Gastroesophageal sphincter (tissue), 4 donors: ENCODE measurements at regions not wholly inside any gene's neighbourhood (a gene's known extent, or its start where the extent isn't known, plus 50 kb on each side); places are given as distances from the start of the nearest gene placed in this dataset.

Experiments
- ATAC-seq: fragments of 150-250 bp; one replicate; pipeline ENCODE4 v1.9.1; 2016; ENCODE audit warnings: mild to moderate bottlenecking, moderate library complexity
- H3K27ac ChIP-seq, 4 donors: fragments of 200-600 bp; sonication (generic) in 3 of 4; 1 replicate in 3 of 4; 2 replicates in 1 of 4; pipeline ENCODE4 v1.5.1; 2016 to 2019
- H3K27me3 ChIP-seq: fragments of 200-600 bp; sonication (generic); one replicate; pipeline ENCODE4 v1.5.1; 2019
- H3K36me3 ChIP-seq, 2 donors: fragments of 200-600 bp; sonication (generic); one replicate each; pipeline ENCODE4 v1.5.1; 2019; ENCODE audit warnings: control low read depth in 1 of 2
- H3K4me1 ChIP-seq, 3 donors: fragments of 200-600 bp; sonication (generic); 1 replicate in 2 of 3; 2 replicates in 1 of 3; pipeline ENCODE4 v1.5.1; 2016 to 2019; ENCODE audit warnings: control low read depth in 2 of 3
- H3K4me3 ChIP-seq, 2 donors: fragments of 200-600 bp; sonication (generic); one replicate each; pipeline ENCODE4 v1.5.1; 2019; ENCODE audit warnings: mild to moderate bottlenecking in 1 of 2, moderate library complexity in 1 of 2
- H3K9me3 ChIP-seq, 3 donors: fragments of 200-600 bp; sonication (generic); one replicate each; pipeline ENCODE4 v1.5.1; 2017 to 2019; ENCODE audit warnings: control low read depth in 2 of 3
- EP300 ChIP-seq: sonication (generic); formaldehyde crosslinking; IDR thresholded peaks from one replicate; pipeline ENCODE4 v1.6.1; 2017; ENCODE audit warnings: antibody characterized with exemption, mild to moderate bottlenecking
- POLR2A ChIP-seq, 2 donors: fragments of 450-650 bp; IDR thresholded peaks; one replicate each; pipeline ENCODE4 v1.6.1; 2017; ENCODE audit warnings: antibody characterized with exemption in 2 of 2, mild to moderate bottlenecking in 2 of 2, moderate library complexity in 1 of 2
- POLR2AphosphoS5 ChIP-seq: sonication (generic); formaldehyde crosslinking; IDR thresholded peaks from one replicate; pipeline ENCODE4 v1.6.1; 2017; ENCODE audit warnings: antibody characterized with exemption
- WGBS, 2 donors: methylation state at CpG; one replicate each; pipeline ENCODE4 v1.1.5; 2018; ENCODE audit warnings: low coverage in 1 of 2; 5-methylcytosine and 5-hydroxymethylcytosine counted together
- TF ChIP-seq, protein P1 (sequence below), 4 experiments: fragments of 200-600 bp in 2 of 4; fragments of 450-650 bp in 2 of 4; sonication (generic) in 1 of 4; IDR thresholded peaks; one replicate each; pipeline ENCODE4 v1.5.1; 2017 to 2019; ENCODE audit warnings: antibody characterized with exemption in 4 of 4, mild to moderate bottlenecking in 2 of 4, moderate library complexity in 2 of 4

GRCh38 chr1:199319341-199319740 is 680.5 kb downstream of the PTPRC start:
- no peak for TF ChIP-seq POLR2AphosphoS5
- TF ChIP-seq POLR2A (IDR thresholded peaks at IDR 0.05): no peak
- no peak for TF ChIP-seq EP300
- TF ChIP-seq, protein P1, sequence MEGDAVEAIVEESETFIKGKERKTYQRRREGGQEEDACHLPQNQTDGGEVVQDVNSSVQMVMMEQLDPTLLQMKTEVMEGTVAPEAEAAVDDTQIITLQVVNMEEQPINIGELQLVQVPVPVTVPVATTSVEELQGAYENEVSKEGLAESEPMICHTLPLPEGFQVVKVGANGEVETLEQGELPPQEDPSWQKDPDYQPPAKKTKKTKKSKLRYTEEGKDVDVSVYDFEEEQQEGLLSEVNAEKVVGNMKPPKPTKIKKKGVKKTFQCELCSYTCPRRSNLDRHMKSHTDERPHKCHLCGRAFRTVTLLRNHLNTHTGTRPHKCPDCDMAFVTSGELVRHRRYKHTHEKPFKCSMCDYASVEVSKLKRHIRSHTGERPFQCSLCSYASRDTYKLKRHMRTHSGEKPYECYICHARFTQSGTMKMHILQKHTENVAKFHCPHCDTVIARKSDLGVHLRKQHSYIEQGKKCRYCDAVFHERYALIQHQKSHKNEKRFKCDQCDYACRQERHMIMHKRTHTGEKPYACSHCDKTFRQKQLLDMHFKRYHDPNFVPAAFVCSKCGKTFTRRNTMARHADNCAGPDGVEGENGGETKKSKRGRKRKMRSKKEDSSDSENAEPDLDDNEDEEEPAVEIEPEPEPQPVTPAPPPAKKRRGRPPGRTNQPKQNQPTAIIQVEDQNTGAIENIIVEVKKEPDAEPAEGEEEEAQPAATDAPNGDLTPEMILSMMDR (IDR thresholded peaks at IDR 0.05): no peak
- no peaks in the 10 kb centered on the region for H3K4me1 ChIP-seq
- WGBS, 2 donors: 77 to 90% methylated on average over 3 of the region's 3 CpGs
- no peak overlapping the region for H3K27ac ChIP-seq
- no peaks in the 10 kb centered on the region for H3K9me3 ChIP-seq
- H3K36me3 ChIP-seq: no peaks in the 10 kb centered on the region
- H3K4me3 ChIP-seq: no peak overlapping the region
- H3K27me3 ChIP-seq: no peaks in the 10 kb centered on the region
- ATAC-seq: no peak

DNA sequence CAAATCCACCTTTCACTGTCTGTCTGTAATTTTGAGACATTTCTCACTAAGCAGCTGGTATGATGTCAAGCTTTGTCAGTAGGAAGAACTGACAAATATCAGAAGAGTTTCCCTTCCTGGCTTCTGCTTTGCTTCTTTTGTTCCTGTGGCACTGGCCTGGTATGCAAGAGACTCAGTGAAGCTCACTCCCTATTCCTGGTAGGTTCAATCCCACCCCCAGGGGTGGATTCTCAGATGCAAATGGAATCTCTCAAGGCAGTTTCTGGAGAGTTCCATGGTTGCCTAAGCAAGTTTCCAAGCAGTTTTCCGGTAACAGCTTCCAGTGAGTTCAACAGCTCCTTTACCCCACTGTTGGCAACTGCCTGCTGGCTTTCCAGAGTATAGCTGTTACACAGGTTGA is 683.4 kb downstream of the PTPRC start:
- 80 to 100% methylated on average over 1 of the region's 1 CpG for WGBS, 2 donors
- Histone ChIP-seq H3K4me3 (no peak overlapping the region), H3K36me3 (no peaks in the 10 kb centered on the region), H3K27ac (no peak overlapping the region), H3K27me3 (no peaks in the 10 kb centered on the region), H3K4me1 (no peaks in the 10 kb centered on the region), H3K9me3 (peaks cover 0 to 10% (median 0%) of the 10 kb centered on the region in 3 donors)
- TF ChIP-seq, protein P1 (IDR thresholded peaks at IDR 0.05): no peak
- TF ChIP-seq EP300 (no peak), POLR2A (IDR thresholded peaks at IDR 0.05) (no peak), POLR2AphosphoS5 (no peak)
- ATAC-seq: no peak

- Histone ChIP-seq H3K9me3 (no peaks in the 10 kb centered on the region), H3K4me3 (no peak overlapping the region), H3K27ac (no peak overlapping the region), H3K4me1 (peaks cover 0 to 9% (median 0%) of the 10 kb centered on the region in 3 donors), H3K27me3 (no peaks in the 10 kb centered on the region), H3K36me3 (no peaks in the 10 kb centered on the region)
- no peak for ATAC-seq
- TF ChIP-seq POLR2AphosphoS5 (no peak), EP300 (no peak), POLR2A (IDR thresholded peaks at IDR 0.05) (no peak)
- TF ChIP-seq, protein P1 (IDR thresholded peaks at IDR 0.05): no peak
- 88% methylated on average over 3 of the region's 3 CpGs; no CpG with 5 or more reads in 1 of the 2 donors for WGBS, 2 donors
Measured at GRCh38 chr1:199333180-199333579, 694.3 kb upstream of the NR5A2 start.

DNA sequence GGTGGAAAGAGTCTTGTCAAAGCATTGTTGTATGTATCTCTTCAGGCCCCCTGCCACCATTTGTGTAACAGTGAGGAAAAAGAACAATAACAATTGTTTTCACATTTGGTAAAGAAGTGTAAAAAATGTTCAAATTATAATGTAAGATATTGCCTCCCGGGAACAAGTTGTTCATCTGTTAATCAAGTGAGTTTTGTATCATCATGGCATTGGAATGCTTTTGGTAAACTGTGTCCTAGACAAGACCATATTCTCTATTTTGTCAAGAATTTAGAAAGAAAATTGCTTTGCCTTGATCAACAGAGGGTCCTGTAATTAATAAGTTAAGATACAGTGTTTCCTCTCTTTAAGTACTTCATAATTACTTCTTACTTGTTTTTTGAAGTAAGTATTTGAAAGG is 692.0 kb upstream of the NR5A2 start:
- H3K36me3 ChIP-seq: no peaks in the 10 kb centered on the region
- no peak for ATAC-seq
- TF ChIP-seq POLR2A (IDR thresholded peaks at IDR 0.05): no peak
- TF ChIP-seq, protein P1 (IDR thresholded peaks at IDR 0.05): no peak
- H3K4me1 ChIP-seq: peaks cover 0 to 9% (median 0%) of the 10 kb centered on the region in 3 donors
- H3K27ac ChIP-seq: no peak overlapping the region
- 24 to 29% methylated on average over 1 of the region's 1 CpG for WGBS, 2 donors
- H3K27me3 ChIP-seq: no peaks in the 10 kb centered on the region
- no peak overlapping the region for H3K4me3 ChIP-seq
- H3K9me3 ChIP-seq: no peaks in the 10 kb centered on the region

- TF ChIP-seq, protein P1 (IDR thresholded peaks at IDR 0.05): no peak
- TF ChIP-seq POLR2AphosphoS5 (no peak), EP300 (no peak), POLR2A (IDR thresholded peaks at IDR 0.05) (no peak)
- H3K27ac ChIP-seq: no peak overlapping the region
Measured at GRCh38 chr1:199336745-199337640, 690.5 kb upstream of the NR5A2 start.

More at GRCh38 chr1:199336745-199337640, 690.5 kb upstream of the NR5A2 start:
- no peak overlapping the region for H3K4me3 ChIP-seq
- no peak for ATAC-seq
- no peaks in the 10 kb centered on the region for H3K36me3 ChIP-seq
- WGBS, 2 donors: 80 to 100% methylated on average over 1 of the region's 4 CpGs
- H3K9me3 ChIP-seq: no peaks in the 10 kb centered on the region
- peaks cover 0 to 9% (median 0%) of the 10 kb centered on the region in 3 donors for H3K4me1 ChIP-seq
- no peaks in the 10 kb centered on the region for H3K27me3 ChIP-seq
